ENCODE measurements at regions not wholly inside any gene's neighbourhood (a gene's known extent, or its start where the extent isn't known, plus 50 kb on each side); places are given as distances from the start of the nearest gene placed in this dataset.
"Not testable (repeated sequence)": the region's sequence is repeated elsewhere in the genome, so short reads cannot be mapped to it uniquely, and the experiment has no call there.

DNA sequence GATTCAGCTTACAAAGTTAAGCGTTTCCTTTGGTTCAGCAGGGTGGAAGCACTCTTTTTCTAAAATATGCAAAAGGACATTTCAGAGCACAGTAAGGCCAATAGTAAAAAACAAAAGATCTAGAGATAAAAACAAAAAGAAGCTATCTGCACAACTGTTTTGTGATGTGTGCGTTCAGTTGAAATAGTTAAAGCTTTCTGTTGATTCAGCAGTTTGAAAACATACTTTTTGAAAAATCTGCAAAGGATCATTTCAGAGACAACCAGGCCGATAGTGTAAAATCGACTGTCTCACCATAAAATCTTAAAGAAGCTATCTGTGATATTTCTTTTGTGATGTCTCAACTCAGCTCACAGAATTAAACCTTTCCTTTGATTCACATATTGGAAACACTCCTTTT is 300.0 kb upstream of the ALG10B start:
- no peak for DNase-seq

DNA sequence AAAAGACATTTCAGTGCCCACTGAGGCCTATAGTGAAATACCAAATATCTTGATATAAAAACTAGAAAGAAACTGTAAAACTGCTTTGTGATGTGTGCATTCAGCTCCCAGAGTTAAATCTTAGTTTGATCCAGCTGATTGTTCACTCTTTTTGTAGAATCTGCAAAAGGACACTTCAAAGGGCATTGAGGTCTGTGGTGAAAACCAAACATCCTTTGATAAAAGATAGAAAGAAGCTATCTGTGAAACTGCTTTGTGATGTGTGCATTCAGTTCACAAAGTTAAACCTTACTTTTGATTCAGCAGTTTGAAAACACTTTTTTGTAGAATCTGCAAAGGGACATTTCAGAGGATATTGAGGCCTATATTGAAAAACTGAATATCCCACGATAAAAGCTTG is 290.7 kb upstream of the ALG10B start:
- no peak for DNase-seq

DNA sequence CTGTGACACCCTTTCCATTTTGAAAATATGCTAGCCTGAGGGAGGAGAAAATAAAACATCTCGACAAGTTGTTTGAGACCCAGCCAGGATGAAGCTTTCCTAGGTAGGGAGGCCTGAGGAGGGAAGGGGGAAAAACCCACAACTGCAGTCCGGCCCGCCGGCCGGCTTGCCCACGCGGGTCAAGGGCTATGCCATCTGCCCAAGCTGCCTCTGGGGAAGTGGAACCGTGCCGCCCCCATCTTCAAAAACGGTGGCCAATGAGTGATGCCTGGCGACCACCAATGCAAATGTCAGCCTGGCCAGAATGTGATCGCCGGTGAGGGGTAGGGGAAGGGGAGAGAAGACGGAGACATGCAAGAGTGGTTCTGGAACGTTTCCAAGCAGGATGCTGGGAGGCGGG is 263.5 kb upstream of the ALG10B start:
- DNase-seq: no peak

DNA sequence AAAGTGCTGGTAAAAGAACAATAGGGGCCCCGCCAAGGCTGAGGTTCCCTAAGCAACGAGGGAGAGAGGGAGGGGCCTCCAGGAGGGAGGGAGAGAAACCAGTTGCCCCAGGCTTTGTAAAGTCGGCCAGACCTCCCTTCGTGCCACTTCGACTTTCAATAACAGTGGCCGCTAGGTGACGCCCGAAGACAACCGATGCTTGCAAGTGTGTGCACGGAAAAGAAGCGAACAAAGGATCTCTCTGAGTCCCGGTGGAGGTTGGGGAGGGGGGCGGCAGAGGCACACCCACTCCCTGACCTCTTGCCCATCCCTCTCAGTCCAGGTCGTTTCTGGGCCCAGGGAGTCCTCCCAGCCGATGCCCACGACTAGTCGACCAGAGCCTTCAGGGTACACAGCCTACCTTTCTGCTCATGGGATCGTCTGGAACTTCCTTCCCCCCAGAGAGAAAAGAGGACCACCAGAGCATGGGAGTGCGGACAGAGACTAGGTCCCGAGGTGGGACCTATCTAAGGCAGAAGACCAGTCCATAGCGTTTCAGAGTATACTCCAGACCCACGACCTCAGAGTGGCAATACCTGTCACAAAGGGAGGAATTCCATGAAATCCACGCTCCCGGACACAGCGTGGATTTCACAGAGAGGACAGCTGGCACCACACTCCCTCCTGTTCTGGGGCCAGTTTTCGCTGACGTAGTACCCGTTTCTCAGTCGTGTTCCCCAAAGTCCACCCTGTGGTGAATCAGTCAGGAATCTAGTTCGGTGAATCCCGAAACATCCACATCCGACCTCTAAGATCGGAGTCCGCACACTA is 262.7 kb upstream of the ALG10B start:
- DNase-seq: no peak

DNA sequence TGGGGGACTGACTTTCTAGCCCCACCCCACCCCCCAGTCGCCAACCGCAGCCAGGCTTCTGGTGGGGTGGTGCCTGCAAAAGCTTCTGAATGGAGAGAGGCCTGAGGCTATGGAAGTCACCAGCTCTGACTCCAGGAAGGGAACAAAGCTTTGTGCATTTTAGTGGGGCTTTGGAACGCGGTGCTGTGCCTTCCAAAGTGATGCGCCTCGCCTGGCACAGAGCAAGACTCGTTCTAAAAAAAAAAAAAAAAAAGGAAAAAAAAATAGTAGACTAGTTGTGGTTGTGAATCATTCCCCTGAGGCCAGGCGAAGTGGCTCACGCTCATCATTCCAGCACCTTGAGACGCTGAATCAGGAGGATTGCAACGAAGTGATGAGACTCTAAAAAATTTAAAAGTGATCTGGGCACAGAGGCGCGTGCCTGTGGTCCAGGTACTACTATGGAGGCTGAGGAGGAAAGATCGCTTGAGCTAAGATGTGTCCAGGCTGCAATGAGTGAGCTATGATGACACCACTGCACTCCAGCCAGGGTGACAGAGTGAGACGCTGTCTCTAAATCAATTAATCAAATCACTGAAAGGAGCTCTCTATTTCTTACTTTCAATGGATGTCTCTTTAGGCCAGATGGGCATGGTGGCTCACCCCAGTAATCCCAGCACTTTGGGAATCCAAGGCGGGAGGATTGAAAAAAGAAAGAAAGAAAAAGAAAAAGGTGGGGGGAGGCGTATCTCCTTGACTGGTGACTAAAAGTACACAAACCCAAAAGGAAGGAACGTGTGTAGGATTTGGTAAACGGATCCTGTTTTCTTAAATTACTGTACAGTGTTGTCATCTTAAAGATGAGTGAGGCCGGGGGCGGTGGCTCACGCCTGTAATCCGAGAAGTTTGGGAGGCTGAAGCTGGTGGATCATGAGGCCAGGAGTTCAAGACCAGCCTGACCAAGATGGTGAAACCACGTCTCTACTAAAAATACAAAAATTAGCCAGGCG is 259.6 kb upstream of the ALG10B start:
- DNase-seq: no peak

DNA sequence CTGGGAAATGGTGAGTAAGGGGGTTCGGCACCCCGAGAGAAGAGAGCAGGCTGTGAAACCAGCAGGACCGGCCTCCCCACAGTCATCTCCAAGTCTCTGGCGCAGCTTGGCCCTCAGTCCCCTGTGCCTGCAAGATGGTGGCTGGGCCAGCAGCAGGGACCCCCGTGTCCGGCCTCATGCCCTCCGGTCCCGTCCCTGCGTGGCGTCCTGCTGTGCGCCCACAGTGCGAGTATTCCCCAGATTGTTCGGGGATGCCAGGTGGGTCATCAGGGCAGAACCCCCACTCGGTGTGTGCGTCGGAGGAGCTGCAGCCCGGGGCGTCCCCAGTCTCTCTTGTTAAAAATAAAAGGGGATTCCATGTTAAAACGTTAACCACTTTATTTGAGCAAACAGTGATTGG is 216.9 kb upstream of the ALG10B start:
- no peak for DNase-seq

DNA sequence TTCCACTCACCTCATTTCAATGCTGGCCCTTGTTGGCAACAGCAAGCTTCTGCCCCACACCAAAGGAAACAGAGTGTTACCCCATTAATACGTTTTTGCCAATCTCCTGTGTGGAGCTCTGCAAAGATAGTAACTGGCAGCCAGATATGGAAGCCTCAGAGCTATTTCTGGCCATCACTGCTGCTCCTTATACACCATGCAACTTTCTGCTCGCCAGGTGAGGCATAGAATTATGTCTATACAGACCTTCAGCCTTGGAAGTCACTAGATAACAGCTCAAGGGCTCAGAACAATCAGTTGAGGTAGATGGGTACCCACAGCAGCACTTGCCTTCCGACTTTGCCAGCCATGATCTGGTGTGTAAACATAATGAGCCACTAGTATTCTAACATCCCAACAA is 214.8 kb upstream of the ALG10B start:
- DNase-seq: no peak

DNA sequence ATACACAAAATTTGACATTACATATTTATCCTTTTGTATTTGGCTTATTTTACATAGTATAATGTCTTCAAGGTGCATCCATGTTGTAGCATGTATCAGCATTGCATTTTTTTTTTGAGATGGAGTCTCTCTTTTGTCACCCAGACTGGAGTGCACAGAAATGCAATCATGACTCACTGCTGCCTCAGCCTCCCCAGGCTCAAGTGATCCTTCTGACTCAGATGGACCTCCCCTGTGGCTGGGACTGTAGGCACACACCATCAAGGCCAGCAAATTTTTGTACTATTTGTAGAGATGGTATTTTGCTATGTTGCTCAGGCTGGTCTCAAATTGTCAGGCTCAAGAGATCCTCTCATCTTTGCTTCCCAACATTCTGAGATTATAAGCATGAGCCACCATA is 214.4 kb upstream of the ALG10B start:
- DNase-seq: no peak

DNA sequence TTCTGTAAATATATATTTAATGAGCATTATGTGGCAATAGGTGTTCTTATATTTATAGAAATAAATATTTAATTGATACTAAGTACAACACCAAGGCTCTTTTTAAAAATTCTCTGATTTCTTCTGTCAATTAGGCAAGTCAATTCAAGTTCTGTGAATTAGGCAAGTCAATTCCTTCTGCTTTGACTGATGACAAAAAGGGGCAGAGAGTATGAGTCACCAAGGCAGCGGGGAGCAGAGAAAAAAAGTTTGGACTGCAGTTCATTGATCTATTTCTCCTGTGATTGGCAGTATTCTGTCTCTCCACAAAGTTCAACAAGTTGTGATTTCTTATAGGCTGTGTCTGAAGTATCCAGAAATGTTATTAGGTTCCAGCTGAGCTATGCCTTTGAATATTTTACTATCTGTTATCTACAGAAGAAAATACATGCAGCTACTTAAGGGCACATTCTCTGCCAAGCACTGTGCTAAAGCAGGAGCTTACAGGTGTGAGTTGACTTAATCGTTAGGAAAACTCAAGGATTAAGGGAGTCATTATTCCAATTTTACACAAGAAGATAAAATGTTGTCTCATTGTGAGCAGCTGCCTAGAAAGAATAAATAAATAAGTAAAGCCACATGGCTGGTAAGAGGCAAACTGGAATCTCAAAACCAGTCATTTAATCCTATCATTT is 206.4 kb upstream of the ALG10B start:
- no peak for DNase-seq

DNA sequence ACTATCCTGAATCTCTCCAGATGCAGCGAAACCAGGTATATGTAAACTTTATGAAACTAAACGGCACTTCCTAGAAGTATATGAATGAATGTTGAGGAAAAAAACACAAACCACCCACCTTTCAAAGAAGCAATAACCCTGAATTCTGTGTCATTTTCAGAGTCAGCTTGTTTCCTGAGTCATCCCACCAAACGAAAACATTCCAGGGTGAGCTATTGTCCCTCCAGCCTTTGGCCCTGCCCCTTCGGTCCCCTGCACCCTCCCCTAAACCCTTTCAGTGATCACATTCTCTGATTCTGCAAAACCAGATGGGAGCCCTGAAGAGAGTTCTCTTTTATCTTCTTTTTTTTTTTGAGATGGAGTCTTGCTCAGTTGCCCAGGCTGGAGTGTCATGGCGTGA is 202.6 kb upstream of the ALG10B start:
- no peak for DNase-seq

DNA sequence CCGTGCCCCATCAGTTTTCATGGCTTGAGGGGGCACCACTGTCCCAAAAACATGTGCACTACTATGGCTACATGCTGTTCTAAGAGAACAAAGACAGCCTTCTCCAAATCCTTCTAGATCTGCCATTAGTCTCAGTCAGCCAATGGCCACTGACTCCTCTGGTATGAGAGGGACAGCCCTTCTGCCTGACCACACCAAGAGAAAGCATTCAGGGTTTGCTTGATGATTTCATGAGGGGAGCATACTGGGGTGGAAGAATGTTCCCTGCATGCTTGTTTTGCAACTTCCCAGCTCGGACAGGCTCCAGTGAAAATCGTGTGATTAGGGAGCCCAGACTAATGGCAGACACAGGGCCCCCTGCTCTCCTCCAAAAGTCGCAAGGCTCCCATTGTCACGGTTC is 199.6 kb upstream of the ALG10B start:
- no peak for DNase-seq

DNA sequence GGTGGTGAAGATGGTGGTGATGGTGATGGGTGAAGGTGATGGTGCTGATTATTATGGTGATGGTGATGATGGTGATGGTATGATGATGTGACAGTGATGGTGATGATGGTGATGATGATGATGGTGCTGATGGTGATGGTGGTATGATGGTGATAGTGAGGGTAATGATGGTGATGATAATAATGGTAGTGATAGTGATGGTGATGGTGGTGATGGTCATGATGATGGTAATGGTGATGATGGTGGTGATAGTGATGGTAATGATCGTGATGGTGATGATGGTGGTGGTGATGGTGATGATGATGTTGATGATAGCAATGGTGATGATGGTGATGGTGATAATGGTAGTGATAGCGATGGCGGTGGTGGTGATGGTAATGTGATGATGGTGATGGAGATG is 197.9 kb upstream of the ALG10B start:
- no peak for DNase-seq

DNA sequence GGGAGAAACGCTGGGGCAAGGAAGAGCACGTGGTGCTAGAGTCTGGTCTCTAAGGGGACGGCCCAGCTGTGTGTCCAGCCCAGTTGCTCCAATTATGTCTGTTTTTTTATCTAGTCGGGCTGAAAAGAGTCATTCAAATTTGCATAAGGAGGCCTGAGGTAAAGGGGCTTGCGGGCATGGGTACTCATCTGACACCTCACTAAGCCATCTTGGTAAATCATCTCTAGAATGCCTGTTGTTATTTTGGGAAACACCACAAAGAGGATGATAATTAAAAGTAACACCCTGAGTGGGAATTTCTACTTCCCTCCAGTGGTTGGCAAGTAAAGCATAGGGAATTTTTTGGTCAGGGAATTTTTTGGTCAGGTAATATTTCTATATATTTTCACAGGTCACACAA is 196.1 kb upstream of the ALG10B start:
- no peak for DNase-seq

DNA sequence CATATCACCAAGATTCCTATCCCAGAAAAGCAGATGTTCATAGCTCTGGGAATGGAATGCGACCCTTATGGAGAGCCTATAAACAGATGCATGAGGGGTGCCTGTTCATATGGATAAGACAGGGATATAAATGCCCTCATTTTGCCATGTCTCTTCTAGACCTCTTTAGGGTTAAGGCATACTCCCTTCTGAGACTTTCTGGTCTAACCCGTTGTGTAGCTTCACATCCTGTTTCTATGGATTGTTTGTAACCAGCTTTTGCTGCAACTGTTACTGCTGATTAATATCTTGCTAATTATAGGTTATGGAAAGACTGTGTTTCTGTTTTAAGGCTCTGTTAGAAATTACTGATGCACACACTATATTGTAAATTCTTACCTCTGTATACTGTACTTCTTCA is 193.5 kb upstream of the ALG10B start:
- not testable (repeated sequence) for DNase-seq

DNA sequence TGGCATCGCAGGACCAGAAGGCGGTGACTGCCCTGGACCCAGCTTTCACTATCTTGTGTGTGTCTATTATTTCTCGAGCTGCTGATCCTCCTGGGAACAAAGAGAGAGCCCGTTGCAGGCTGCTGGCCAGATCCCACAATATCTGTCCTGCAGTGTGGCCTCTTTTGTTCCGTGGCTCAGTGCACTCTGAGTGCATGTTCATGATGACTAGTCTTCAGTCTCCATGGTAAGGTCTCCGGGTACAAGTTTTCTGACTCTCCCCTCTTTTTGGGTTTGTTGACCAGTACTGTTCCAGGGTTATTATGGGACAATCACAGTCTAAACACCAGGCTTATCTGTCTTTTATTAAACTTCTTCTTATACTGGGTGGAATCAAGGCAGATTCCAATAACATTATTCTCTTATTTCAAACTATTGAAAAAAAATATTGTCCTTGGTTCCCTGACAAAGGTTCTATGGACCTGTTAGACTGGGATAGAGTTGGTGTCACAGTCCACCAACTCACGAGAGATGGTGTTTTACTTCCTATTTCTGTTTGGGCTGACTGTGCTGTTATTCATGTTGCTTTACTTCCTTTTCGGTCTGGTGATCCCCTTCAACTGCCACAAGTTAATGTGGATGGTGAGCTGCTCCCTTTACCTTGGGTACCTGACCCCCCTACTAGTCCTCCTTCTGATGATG is 192.9 kb upstream of the ALG10B start:
- no peak for DNase-seq

DNA sequence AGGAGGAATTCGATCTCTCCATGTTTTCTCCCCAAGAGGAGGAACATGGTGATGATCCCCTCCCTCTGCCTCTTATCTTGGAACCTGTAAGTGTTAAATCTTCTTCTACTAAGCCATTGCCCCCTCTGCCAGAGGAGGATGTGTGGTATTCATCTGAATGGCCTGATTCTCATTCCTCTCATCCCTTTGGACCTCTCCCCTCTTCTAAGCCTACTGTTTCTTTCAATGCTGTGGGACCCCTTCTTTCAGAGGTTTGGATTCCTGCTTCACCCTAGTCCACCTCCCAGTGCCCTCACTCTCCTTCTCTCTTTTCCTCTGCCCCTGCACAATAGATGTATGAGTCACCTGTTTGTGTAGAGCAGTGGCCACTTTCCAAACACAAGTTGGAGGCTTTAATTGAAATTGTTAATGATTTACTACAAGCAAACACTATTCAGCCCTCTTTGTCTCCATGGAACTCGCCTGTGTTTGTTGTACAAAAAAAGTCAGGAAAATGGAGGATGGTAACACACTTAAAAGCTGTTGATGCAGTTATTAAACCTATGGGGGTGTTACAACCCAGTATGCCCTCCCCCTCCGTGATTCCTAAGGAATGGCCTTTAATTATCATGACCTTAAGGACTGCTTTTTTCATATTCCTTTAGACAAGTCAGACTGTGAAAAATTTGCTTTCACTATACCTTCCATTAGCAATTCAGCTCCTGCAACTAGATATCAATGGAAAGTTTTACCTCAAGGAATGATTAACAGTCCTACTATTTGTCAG is 192.1 kb upstream of the ALG10B start:
- no peak for DNase-seq

DNA sequence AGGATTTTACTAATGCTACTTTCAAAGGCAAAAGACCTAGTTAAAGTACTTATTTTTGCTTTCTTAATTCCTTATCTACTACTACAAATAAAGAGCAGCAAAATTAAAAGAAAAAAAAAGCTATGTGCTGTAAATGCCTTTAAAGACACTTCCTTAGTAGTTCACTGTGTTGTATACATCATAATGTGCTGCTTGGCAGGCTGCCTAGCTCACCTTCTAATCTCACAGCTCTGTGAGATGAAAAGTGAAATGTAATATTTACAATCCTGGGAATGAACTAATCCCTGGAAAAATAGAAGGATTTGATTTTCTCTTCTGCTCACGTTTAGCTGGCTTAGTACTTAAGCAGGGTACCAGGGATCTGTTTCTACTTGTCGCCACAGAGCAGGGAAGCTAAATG is 184.4 kb upstream of the ALG10B start:
- DNase-seq: no peak

DNA sequence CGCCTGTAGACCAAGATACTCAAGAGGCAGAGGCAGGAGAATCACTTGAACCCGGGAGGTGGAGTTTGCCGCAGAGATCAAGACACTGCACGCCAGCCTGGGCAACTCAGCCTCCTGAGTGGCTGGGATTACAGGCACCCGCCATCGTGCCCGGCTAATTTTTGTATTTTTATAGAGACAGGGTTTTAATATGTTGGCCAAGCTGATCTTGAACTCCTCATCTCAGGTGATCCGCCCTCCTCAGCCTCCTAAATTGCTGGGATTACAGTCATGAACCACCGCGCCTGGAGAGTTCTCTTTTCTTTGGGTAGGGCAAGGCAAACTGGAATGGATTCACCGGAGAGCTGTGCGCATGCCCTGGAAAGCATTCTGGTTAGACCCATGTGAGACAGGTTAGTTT is 179.3 kb upstream of the ALG10B start:
- DNase-seq: no peak

DNA sequence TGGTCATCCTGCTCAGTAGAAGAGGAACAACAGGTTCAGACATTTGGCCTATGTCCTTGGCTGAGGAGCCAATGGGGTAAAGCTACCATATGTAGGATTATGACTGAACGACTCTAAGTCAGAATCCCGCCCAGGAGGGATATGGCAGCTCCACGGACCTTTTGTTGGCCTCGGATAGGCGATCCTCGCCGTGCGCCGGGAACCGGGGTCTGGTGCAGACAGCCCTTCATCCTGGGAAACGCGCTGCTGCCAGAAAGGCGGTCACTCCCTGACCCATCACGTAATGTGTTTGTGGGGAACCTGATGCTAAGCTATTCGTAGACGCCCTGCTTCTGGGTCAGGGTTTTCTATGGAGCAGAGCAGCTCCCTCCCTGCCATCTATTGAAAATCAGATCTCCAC is 178.9 kb upstream of the ALG10B start:
- no peak for DNase-seq

DNA sequence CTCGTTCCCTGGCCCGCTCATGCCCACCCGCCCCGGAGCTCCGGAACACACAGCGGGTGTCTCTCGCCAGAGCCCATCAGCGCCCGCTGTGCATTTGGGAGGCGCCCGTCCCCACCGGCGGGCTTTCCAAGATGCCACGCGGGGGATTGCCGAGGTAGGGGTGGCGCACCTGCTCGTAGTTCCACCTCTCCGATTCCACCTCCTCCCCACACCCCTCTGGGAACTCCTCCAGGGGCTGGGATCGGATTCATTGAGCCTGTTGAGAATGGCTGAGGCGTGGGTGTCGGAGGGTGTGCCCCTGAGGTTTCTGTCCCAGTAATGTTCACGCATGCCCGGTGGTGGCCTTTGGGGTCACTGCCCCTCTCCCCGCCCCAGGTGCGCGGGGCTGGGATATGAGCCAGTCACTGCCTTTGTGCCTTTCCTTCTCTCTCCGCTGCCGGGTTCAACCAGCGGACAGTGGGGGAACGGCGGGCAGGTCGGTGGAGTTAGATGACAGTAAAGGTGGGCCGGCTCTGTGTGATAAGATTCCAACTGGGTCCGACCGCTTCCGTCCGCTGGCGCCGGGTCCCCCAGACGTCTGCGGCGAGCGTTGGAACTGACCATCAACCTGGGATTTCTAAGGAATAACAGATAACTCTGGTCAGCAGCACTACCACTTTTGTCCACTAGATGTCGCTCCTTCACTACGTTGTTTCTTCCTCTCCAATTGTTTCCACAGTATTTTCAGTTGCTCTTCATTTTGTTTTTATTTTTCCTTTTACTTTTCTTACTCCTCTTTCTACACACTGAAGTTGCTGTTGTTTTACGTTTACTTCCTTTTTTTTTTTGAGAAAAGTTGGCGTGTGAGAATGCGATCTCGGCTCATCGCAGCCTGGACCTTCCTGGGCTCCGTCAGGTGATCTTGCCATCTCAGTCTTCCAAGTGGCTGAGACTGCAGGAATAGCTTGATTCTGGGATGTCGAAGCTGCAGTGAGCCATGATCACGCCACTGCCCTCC is 178.1 kb upstream of the ALG10B start:
- DNase-seq: peak; percentile 42

DNA sequence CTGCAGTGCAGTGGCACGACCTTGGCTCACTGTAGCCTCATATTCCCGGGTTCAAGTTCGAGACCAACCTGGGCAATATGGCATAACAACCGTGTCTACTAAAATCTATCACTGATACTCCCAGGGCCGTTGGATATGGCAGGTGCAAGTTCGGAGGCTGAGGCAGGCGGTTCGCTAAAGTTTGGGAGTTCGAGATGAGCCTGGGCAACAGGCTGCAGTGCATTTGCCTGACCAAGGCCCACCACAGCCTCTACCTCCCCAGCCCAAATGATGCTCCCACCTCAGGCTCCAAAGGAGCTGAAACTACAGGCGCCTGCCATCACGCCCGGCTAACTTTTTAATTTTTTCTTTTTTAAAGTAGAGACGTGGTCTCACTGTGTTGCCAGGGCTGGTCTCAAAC is 177.1 kb upstream of the ALG10B start:
- no peak for DNase-seq

All from fibroblast of skin of right biceps (primary cell).